ENCODE measurements at regions not wholly inside any gene's neighbourhood (a gene's known extent, or its start where the extent isn't known, plus 50 kb on each side); places are given as distances from the start of the nearest gene placed in this dataset.

GRCh38 chr10:28879246-28879645, 201.9 kb downstream of the BAMBI start:
- Histone ChIP-seq H4K20me1 (ENCODE audit: insufficient read depth) (no peaks in the 10 kb centered on the region), H3K79me2 (ENCODE audit: insufficient read depth, low read length) (no peaks in the 10 kb centered on the region), H3K4me2 (ENCODE audit: low read length) (no peak overlapping the region), H3K27me3 (ENCODE audit: insufficient read depth, low read length) (no peaks in the 10 kb centered on the region), H3K36me3 (ENCODE audit: control insufficient read depth in 1 of 2, insufficient read depth in 2 of 2, low read length in 2 of 2) (no peaks in the 10 kb centered on the region), H3K9me2 (ENCODE audit: insufficient read depth) (no peaks in the 10 kb centered on the region), H2AFZ (ENCODE audit: low read depth, low read length, poor library complexity, severe bottlenecking) (no peak overlapping the region), H3K4me1 (ENCODE audit: control insufficient read depth in 1 of 2, insufficient read depth in 2 of 2, low read length in 2 of 2) (no peaks in the 10 kb centered on the region), H3K9me3 (ENCODE audit: control insufficient read depth in 1 of 2, insufficient read depth in 1 of 2, low read depth in 1 of 2, low read length in 2 of 2) (no peaks in the 10 kb centered on the region), H3K9ac (ENCODE audit: low read length) (no peak overlapping the region), H3K4me3 (replicated peaks in 1 of 2; ENCODE audit: low read depth in 1 of 2, low read length in 2 of 2) (no peak overlapping the region), H3K27ac (ENCODE audit: low read depth, low read length) (no peak overlapping the region)
- RAD21 ChIA-PET (ENCODE audit: low non-redundant PET in 1 of 2, low total read pairs in 2 of 2, uncharacterized antibody in 2 of 2, unreplicated experiment in 2 of 2), result no interaction called here
- no TSS peak for BruUV-seq (replicated peaks)
- TF ChIP-seq TCF7L2 (IDR thresholded peaks at IDR 0.05; ENCODE audit: borderline replicate concordance, extremely low read depth, insufficient read depth, insufficient read length) (no peak), ZBTB33 (IDR thresholded peaks at IDR 0.05; ENCODE audit: extremely low read depth, insufficient replicate concordance, low read length) (no peak), YY1 (IDR thresholded peaks at IDR 0.05; ENCODE audit: extremely low read depth, insufficient replicate concordance, low read depth, low read length) (no peak), ELF1 (IDR thresholded peaks at IDR 0.05; ENCODE audit: borderline replicate concordance, low read depth) (no peak), EZH2phosphoT487 (IDR thresholded peaks at IDR 0.05; ENCODE audit: borderline replicate concordance) (no peak), SIN3A (IDR thresholded peaks at IDR 0.05; ENCODE audit: low read depth) (no peak), EGR1 (IDR thresholded peaks at IDR 0.05; ENCODE audit: low read depth) (no peak)
- no peak for DNase-seq (ENCODE audit: low read depth, low spot score)
- ATAC-seq, result no peak
- POLR2A ChIA-PET, result no interaction called here
- intact Hi-C loops (cut with micrococcal nuclease), result no loop called here
- CTCF ChIA-PET, result no interaction called here

Measured in HCT116 (cell line).